Astrocyte of the spinal cord (primary cell): ENCODE measurements at regions not wholly inside any gene's neighbourhood (a gene's known extent, or its start where the extent isn't known, plus 50 kb on each side); places are given as distances from the start of the nearest gene placed in this dataset.
"Not testable (repeated sequence)": the region's sequence is repeated elsewhere in the genome, so short reads cannot be mapped to it uniquely, and the experiment has no call there.

Experiments used
- DNase-seq: peaks from one replicate; pipeline ENCODE4 v3.0.0; 2011; ENCODE audit warnings: low read depth, low spot score
- H3K4me3 ChIP-seq: 2 replicates; pipeline ENCODE4 v1.5.1; 2011; ENCODE audit warnings: low read depth, mild to moderate bottlenecking, low read length, moderate library complexity
- CTCF ChIP-seq: IDR thresholded peaks from 2 replicates; pipeline ENCODE4 v1.5.1; 2012; ENCODE audit warnings: low read depth, mild to moderate bottlenecking, low read length, inconsistent platforms
- in situ Hi-C: cut with HindIII; loops from 2 replicates; pipeline ENCODE4 v1.10.0; 2017; ENCODE audit warnings: low sequenced_read_pairs

DNA sequence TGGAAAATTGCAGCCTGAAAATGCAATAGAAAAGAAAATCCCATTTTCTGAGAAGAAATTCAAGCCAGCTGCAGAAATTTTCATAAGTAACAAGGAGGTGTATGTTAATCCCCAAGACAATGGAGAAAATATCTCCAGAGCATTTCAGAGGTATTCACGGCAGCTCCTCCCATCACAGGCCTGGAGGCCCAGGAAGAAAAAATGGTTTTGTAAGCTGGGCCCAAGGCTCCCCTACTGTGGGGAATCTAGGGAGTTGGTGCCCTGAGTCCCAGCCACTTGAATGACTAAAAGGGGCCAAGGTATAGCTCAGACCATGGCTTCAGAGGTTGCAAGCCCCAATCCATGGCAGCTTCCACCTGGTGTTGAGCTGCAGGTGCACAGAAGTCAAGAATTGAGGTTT, 93.3 kb upstream of the ZNF267 start:
- no peak for TF ChIP-seq CTCF
- in situ Hi-C loops, result no loop called here
- no peak overlapping the region for H3K4me3 ChIP-seq
- no peak for DNase-seq

DNA sequence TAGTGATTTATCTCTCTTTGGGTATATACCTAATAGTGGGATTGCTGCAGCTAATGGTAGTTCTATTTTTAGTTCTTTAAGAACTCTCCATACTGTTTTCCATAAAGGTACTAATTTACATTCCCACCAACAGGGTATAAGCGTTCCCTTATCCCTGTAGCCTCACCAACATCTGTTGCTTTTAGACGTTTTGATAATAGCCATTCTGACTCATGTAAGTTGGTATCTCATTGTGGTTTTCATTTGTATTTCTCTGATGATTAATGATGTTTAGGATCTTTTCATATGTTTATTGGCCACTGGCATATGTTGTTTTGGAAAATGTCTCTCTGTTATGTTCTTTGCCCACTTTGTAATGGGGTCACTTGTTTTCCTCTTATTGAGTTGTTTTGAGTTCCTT, 88.5 kb upstream of the ZNF267 start:
- H3K4me3 ChIP-seq, result no peak overlapping the region
- DNase-seq, result no peak
- TF ChIP-seq CTCF, result no peak
- in situ Hi-C loops, result no loop called here

DNA sequence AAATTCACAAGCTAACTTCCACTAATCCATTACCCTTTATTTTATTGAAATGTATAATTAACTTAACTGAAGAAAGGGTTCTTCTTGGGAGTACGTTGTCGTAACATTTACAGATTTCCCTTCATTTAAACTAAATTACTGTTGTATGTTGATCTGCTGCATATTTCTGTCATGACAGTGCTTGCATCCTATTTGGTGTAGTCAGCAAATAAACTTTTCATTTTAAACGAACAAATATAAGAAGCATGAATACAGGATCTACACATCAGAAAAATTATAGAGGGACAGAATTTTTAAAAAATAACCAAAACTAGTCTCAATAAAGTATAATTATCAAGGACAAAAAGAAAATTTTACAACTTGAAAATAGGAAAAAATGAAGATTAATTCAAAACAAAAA, 66.5 kb upstream of the ZNF267 start:
- TF ChIP-seq CTCF, result no peak
- in situ Hi-C loops, result no loop called here
- no peak overlapping the region for H3K4me3 ChIP-seq
- no peak for DNase-seq

- no peak overlapping the region for H3K4me3 ChIP-seq
- TF ChIP-seq CTCF, result no peak
- no peak for DNase-seq
- in situ Hi-C loops, result no loop called here
Measured at GRCh38 chr16:31810863-31811262, 62.7 kb upstream of the ZNF267 start.

- DNase-seq, in situ Hi-C loops, H3K4me3 ChIP-seq: not testable (repeated sequence)
Measured at GRCh38 chr16:31816141-31816540, 57.5 kb upstream of the ZNF267 start.

GRCh38 chr16:31819386-31819785, 54.2 kb upstream of the ZNF267 start:
- no peak for TF ChIP-seq CTCF
- DNase-seq, result no peak
- H3K4me3 ChIP-seq, result no peak overlapping the region
- in situ Hi-C loops, result no loop called here

DNA sequence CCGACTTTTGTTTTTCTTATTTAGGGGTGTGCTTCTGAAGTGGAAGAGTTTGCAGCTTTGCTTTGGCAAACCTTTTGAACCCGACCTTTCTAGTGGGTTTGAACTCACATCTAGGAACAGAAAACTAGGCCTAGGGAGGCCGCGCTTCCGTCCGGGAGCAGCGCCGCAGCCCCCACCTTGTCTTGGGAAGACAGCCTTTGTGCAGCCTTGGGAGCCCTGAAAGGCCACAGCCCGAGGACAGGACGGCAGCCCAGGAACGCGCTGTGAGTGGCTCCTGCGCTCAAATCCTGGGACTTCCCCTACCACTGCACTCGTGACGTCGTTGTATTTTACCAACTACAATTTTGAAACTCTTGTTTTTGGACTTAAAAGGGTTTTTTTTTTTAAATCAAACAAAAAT, 53.7 kb upstream of the ZNF267 start:
- no peak for TF ChIP-seq CTCF
- in situ Hi-C loops, result no loop called here
- DNase-seq, result no peak
- H3K4me3 ChIP-seq, result no peak overlapping the region
